ENCODE measurements at regions not wholly inside any gene's neighbourhood (a gene's known extent, or its start where the extent isn't known, plus 50 kb on each side); places are given as distances from the start of the nearest gene placed in this dataset.

DNA sequence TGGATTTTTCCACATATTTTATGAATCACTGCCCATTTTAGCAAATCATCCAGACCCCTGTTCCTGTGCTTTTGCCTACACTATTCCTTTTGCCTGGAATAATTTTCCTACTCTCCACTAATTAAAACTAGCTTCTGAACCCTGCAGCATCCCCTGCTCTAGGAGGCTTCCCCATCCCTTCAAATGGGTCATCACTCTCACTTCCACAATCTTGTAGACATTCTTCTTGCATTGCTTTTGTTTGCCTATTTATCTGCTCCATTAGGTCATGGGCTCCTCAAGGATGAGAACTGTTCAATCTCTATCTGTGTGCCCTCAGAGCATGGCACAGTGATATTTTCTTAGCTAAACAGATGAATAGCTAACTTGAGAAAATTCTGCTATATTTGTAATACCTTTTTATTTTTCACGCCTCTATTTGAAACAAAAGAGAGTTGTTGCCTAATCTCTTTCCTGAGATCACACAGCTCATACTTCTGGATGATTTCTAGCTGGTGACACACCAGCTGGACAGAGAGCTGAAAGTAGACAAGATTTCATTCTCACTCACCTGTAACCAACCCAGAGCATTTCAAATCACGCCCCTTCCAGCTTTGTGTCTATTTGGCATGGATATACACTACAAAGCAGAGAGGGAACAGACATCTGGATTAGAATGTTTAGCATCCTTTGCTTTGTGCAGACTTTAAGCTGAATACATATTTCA lies 466.0 kb downstream of the FOXO1 start:
- DNase-seq (ENCODE audit: low read depth in 3 of 3, low spot score in 2 of 3): no peak

DNA sequence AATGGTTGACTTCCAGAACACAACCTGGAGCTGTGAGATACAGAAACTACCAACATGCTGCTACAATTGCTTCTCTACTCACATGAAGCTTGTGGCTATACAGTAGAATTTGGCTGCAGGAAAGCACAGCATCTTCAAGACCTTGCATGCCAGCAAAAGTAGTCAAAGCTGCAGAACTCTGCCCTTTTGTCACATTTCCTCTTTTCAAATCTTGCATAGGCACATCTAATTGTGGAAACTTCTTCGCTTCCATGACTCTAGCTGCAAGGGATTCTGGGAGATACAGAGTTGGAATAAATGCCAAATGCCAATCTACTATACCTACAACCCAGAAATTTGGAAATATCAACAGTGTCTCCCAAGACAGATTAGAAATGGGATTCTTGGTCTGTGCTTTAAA lies 462.2 kb downstream of the FOXO1 start:
- no peak for DNase-seq (ENCODE audit: low read depth in 3 of 3, low spot score in 2 of 3)

DNA sequence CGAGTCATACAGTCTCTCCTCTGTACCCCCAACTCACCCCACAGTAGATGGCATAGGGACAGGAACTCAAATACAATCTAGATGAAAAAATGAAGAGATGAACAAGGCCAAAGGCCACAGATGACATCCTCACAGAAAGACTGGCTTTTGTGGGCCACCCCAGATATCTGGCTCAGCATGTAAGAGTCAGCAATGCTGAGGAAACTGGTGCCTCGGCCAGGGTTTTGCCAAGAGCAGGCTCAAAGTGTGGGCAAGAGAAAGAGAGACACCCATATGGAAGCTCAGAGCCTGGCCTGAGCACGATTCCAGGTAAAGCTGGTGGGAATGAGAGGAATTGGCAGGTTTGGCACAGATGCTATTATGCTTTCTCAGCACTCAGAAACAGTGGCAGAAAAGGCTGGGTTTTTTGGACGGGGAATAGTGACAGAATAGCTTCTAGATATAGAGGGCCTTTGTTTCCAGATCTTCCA lies 460.6 kb downstream of the FOXO1 start:
- DNase-seq (ENCODE audit: low read depth in 3 of 3, low spot score in 2 of 3): no peak

DNA sequence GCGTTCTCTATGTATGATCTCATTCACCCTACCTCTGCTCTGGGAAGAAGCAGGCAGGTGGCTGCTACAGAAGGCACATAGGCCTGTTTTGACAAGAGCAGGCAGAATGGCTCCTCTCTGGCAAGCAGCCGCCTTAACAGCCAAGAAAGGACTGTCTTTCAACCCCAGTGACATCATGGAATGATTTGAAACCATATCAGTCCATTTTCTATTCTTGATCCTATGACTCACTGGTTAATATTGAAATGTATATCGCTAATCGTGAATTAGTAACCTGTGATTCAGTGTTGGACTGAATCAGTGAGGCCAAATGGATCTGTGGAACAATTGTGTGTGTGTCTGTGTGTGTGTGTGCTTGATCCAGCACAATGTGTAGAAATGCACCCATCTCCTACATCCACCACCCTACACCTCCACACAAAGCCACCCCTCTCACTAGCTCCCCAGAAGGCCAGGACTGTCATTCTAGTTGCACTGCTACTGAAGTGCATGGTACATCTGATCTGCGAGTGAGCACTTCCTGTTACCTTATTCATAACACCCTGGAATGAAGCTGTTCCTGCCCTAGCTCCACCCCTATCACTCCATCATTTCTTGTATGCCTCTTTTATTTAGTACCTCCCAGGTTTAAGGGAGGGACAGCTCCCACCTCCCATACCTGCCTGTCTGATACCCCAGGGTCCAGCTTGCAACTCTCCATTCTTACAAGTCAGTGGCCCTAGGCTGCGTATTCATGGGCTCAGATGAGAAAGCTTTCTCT lies 460.0 kb downstream of the FOXO1 start:
- no peak for DNase-seq (ENCODE audit: low read depth in 3 of 3, low spot score in 2 of 3)

DNA sequence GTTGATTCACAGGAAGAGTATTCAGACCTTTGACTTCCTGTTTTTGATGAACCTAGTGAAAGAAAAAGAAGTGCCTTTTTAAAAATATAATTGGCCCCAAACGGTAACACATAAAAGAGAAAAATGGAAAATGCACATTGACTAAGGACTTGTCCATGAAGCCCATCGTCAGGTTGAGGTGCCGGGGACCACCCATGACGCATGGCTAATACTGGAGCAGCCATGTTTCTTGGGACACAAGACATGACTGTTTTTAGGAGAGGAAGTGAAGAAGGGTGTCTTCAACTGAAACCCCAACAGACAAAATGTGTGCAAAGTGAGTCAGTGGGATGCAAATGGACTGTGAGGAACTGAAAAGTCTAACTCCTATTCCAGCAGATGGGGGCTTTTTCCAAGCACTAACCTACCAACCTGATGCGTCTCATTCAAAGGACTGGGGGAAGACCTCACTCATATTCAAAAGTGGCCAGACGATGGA lies 459.4 kb downstream of the FOXO1 start:
- no peak for DNase-seq (ENCODE audit: low read depth in 3 of 3, low spot score in 2 of 3)

DNA sequence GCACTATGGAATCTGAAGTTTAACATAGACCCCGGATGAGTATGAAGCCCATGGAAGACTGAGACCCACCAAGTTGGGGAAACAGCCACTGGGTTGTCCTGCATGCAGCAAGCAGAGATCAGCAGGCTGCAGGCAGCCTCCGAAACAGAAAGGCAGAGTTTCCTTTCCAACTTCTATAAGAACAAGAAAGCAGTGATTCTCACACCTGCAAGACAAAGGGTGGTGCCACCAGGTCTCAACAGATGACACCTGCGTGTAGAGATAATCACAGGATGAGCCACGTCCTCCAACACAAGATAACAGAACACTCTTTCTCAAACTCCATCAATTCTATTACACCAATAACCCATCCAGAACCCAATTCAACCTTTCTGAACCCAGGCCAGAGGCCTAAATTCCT lies 457.9 kb downstream of the FOXO1 start:
- no peak for DNase-seq (ENCODE audit: low read depth in 3 of 3, low spot score in 2 of 3)

DNA sequence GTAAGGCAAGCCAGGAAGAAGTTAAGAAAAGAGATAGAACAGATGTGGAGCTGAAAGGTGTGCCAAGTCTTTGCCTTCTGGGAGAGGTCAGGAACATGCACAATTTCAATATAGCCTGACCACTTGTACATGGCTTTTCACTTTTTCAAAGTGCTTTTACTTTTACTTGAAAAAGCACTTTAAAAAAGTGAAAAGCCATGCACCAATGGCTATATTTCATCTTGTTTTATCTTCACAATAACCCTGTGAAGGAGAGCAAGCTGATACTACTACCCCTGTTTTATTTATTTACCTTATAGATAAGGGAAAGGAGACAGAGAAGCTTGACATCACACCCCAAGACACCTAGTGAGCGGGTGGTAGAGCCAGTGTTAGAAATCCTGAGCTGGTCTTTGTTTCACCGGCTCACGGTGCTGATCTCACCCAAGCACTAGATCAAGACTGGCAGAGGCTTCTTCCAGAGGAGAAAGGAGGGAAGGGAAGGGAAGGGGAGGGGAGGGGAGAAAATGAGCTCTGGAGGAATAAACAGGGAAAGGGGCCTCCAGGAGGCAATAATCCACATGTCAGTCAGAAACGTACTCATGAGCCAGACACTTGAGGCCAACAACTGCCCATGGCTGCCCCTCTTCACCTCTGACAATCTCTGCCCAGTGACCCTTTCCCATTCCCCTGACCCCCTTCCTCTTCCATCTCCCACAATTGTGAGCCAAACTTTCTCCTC lies 455.4 kb downstream of the FOXO1 start:
- no peak for DNase-seq (ENCODE audit: low read depth in 3 of 3, low spot score in 2 of 3)

DNA sequence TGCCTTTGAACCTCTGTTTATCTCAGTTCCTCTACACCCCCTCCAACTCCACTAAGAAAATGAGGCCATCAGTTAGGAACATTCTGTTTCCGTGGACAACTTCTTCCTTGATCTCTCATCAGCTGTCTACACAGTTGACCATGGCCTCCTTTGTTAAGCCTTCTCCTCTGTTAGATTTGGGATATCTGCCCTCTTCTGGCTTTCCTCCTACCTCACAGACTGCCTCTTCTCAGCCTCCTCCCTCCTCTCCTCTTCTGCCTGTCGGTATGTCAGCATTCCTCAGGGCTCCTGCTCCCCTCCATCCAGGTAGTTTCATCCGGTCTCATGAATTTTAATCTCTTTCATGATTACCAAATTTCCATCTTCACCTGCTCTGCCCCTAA lies 454.9 kb downstream of the FOXO1 start:
- no peak for DNase-seq (ENCODE audit: low read depth in 3 of 3, low spot score in 2 of 3)

DNA sequence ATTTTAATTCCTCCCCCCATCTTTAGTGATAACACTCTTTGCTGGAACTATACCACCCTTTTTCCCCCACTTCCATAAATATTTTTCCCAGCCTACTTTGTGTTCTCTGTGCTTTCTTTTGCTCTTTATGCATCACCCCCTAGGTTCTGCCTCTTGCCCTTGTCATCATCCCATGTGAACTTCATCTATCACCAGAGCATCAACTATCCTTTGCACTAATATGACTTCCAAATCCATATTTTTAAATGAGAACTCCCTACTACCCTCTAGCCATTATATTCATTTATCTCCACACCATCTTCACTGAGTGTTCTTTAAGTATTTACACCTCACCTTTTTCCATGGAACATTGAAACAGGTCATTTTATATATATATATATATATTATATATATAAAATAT lies 452.7 kb downstream of the FOXO1 start:
- no peak for DNase-seq (ENCODE audit: low read depth in 3 of 3, low spot score in 2 of 3)

DNA sequence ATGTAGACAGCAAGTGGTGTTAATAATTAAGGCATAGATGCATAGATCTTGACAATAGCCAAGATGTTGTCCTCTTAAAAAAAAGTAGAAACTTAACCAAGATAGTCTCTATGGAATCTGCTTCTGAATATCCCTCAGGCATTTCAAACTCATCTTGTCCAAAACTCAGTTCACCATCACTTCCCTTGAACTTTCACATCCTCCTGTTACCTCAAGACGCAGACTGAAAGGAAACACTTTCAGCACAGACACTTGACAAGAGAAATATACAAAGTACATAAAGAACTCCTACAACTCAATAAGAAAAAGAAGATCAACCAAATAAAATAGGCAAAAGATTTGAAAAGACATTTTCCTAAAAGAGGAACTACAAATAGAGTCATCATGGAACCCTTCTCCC lies 451.1 kb downstream of the FOXO1 start:
- DNase-seq (ENCODE audit: low read depth in 3 of 3, low spot score in 2 of 3): no peak

DNA sequence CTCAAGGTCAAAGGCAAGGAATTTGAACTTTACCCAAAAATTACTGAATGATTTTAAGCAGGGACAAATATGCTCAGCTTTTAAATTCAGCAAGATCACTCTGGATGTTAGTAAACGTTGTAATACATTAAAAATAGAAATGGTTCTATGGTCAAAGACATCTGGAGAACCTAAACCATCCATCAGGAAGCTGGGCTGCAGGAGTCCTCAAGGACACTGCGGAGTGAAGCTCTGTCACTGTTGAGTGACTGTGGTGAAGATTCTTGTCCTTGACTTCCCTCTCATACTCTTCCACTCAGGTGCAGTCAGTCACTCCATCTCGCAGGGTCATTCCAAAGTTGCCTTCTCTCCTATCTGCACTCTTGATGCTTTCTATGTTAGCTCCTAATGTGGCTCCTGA lies 450.7 kb downstream of the FOXO1 start:
- DNase-seq (ENCODE audit: low read depth in 3 of 3, low spot score in 2 of 3): no peak

DNA sequence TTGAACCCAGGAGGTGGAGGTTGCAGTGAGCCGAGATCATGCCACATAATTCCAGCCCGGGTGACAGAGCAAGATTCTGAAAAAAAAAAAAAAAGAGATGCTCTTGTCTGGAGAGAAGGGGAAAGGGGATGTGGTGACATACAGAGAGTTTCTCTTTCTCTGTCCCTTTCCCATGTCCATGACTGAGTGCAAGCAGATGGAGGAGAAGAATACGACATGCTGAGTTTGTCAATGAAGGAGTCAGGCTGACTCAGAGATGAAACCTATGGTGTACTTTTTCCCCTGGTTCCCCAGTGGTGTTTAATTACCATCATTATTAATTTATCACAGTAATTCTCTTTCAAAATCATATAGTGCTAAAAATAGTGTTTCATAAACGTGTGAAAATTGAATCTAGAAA lies 448.8 kb downstream of the FOXO1 start:
- DNase-seq (ENCODE audit: low read depth in 3 of 3, low spot score in 2 of 3): no peak

DNA sequence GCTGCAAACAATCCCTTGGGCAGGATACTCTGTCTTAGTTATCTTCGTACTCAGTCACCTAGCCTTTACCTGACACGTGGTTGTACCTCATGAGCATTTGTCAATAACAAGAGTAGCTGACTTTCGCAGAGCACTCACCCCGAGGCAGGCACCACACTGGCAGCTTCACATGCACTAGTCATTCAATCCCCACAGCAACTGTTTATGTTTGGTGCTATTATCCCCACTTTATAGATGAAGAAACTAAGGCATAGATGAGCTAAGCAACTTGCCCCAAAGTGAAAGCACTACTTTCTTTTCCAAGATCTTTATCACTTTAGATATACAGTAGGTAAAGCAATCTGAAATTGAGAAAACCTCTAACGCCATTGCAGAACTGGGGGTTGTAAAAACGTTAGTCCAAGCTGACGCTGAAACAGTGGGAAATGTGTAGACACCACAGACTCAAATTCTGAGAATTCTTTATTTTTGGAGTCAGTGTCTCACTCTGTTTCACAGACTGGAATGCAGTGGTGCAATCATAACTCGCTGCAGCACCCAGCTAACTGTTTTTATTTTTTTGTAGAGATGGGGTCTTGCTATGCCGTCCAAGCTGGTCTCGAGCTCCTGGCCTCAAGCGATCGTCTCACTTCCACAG lies 446.0 kb downstream of the FOXO1 start:
- no peak for DNase-seq (ENCODE audit: low read depth in 3 of 3, low spot score in 2 of 3)

DNA sequence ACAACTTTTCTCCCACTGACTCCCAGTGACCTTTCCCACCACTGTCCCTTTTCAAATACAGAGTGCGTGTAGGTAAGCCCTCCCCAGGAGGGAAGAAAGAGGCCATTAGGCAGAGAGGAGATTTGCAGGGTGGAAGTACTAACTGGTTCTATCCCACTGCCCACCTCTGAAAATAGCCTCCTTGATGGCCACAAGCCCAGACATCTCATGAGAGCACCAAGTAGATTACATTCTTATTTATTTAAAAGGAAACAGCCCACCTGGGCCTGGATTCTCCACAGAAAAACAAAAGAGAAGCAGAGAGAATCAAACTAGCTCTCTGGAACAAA lies 445.3 kb downstream of the FOXO1 start:
- DNase-seq (ENCODE audit: low read depth in 3 of 3, low spot score in 2 of 3): no peak

DNA sequence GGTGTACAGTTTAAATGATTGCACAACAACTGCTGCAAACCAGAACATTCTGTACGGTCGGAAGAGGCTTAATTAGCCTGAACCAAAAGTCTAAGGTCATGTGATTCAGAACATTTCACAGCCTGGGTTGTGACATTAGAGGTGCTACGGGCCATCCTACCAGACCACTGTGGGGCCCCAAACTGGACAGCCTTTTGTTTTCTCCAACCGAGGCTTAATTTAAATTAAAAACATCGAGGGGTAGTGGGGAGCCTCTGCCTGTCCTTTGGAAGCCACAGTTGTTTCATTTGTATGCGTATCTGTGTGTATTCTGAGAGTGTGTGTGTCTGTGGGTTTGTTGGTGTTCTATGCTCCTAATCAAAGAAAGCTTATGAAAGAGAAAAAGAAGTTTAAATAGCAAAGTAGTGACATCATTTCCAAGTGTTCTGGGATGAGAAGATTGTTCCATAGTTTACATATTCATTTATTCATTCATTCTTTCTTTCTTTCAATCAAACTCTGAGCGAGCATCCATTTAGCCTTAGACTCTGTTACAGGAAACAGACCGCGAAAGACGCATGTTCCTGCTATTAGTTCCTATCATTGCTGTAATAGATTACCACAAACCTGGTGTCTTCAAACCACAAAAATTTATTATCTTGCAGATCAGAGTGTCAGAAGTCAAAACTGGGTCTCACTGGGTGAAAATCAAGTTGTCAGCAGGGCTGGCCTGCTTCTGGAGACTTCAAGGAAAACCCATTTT lies 444.8 kb downstream of the FOXO1 start:
- no peak for DNase-seq (ENCODE audit: low read depth in 3 of 3, low spot score in 2 of 3)

DNA sequence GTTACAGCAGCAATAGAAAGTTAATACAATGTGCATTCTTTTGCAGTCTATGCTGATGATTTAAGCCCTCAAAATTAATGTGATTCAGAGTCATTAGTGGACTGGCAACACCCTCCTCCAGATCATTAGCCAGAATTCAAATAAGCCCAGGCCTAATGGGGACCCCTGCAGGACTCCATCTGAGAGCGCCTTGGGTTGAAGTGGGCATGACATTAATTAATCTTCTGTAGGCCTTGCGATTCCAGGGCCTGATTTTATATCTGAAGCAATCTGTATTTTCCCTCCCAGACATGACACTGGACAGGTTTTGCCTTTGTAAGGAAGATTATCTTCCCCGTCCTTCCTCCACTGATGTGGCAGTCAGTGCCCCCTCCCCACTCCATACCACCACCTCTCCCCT lies 442.9 kb downstream of the FOXO1 start:
- DNase-seq (ENCODE audit: low read depth in 3 of 3, low spot score in 2 of 3): no peak

DNA sequence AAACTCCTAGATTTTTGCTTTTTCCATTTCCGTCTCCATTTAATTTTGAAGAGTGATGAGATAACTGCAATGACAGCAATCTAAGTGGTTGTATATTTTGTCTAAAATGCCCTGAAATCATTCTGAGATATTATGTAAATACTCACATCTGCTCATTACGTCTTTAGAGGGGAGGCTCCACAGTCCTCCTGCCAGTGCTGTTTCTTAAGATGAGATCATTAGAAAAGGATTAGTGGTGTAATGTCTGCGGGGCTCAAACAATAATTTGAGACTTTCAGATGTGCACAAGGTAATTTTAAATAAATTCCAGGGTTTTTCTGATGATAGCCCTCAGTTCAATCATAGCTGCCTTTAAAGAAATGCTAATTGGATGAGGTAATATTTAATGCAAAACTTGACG lies 437.9 kb downstream of the FOXO1 start:
- no peak for DNase-seq (ENCODE audit: low read depth in 3 of 3, low spot score in 2 of 3)

DNA sequence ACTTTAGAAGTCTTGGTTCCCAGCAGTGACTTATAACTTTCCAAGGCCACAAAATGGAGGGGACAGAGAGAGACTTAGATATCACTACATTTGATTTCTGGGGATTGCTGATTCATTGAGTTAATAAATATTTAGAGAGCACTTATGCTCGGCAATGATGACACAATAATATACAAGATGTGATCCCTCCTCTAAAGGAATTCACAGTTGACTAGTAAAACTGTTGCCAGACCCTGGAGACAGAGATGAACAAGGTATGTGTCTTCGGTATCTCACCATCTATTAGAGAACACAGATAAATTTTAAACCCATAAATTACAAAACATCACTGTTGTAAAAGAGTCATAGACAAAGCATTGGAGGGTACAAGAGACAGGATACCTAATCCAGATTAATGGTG lies 437.5 kb downstream of the FOXO1 start:
- no peak for DNase-seq (ENCODE audit: low read depth in 3 of 3, low spot score in 2 of 3)

DNA sequence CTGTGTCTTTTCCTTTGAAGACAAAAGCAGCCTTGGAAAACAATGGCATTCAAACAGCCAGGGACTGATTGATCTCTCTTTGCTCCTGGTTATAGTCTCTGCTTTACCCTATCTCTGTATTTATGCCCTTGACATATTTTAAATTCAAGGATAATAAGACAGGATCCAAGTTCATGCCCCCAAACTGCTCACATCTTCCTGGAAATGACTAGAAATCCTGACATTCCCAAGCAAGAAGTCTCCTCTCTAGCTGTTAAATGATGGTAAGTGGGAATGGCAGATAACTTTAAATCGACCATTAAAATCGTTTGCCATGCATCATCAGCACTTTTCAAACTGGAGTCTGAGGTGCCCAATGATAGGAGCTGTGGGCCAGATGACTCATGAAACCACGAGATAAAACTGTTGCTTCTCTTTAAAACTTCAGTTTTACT lies 435.6 kb downstream of the FOXO1 start:
- no peak for DNase-seq (ENCODE audit: low read depth in 3 of 3, low spot score in 2 of 3)

DNA sequence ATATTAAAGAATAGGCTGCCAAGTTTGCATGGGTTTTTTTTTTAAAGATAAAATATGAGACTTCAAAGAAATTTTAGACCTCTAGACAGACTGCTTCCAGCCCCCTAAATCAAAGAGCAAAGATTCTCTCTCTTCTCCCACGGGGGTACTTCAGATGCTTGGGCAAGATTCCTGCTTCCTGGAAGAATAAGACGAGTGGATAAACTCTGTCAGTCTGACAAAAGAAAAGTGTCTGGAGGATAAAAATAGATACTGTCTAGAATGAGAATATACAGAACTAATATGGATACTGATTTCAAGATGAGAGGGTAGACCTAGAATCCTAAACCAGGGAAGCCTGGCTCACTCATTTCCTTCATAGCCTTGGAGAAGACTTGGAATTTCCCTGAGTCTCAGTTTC lies 435.1 kb downstream of the FOXO1 start:
- no peak for DNase-seq (ENCODE audit: low read depth in 3 of 3, low spot score in 2 of 3)

DNA sequence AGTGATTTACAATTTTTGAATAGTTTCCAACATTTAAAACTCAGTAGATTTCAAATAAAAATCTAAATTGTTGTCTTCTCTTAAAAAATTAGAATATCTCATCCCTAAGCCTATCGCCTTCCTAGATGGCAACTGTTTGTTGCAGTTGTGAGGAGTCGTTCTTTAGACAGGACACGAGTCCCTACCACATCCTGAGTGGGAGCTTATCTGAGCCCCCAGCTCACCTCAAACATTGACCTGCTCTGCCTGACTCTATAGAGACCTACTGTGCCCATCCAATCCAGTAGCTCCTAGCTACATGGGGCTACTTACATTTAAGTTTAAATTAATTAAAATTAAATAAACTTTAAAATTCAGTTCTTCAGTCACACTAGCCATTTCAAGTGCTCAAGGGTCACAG lies 434.7 kb downstream of the FOXO1 start:
- no peak for DNase-seq (ENCODE audit: low read depth in 3 of 3, low spot score in 2 of 3)
